Endodermal cell (in vitro differentiated cells): ENCODE measurements at regions not wholly inside any gene's neighbourhood (a gene's known extent, or its start where the extent isn't known, plus 50 kb on each side); places are given as distances from the start of the nearest gene placed in this dataset.

Source experiments
- DNase-seq: peaks from one replicate; pipeline ENCODE4 v3.0.0-alpha.2; 2017
- H3K27ac ChIP-seq: 2 replicates; pipeline ENCODE4 v1.5.1; 2013; ENCODE audit warnings: mild to moderate bottlenecking, low read depth, low read length, moderate library complexity
- H3K27me3 ChIP-seq: 2 replicates; pipeline ENCODE4 v1.6.1; 2013; ENCODE audit warnings: mild to moderate bottlenecking, low read length, moderate library complexity; ENCODE audit not compliant: insufficient read depth, control insufficient read depth, poor library complexity, severe bottlenecking
- H3K36me3 ChIP-seq: 2 replicates; pipeline ENCODE4 v1.7.0; 2013; ENCODE audit warnings: mild to moderate bottlenecking, low read length, moderate library complexity; ENCODE audit not compliant: control insufficient read depth, insufficient read depth
- H3K4me1 ChIP-seq: one replicate; pipeline ENCODE4 v1.7.0; 2013; ENCODE audit warnings: low read length; ENCODE audit not compliant: control insufficient read depth, insufficient read depth
- H3K4me3 ChIP-seq: 2 replicates; pipeline ENCODE4 v1.5.1; 2013; ENCODE audit warnings: mild to moderate bottlenecking, low read length, moderate library complexity
- H3K9ac ChIP-seq: 2 replicates; pipeline ENCODE4 v1.6.1; 2013; ENCODE audit warnings: mild to moderate bottlenecking, low read length, moderate library complexity; ENCODE audit not compliant: poor library complexity, severe bottlenecking; ENCODE audit errors: extremely low read depth
- H3K9me3 ChIP-seq: 2 replicates; pipeline ENCODE4 v1.6.1; 2013; ENCODE audit warnings: mild to moderate bottlenecking, low read length, moderate library complexity; ENCODE audit not compliant: control insufficient read depth
- H3K27ac Mint-ChIP-seq: 2 replicates; pipeline ENCODE4 v1.8.0; 2020; ENCODE audit warnings: mixed read lengths
- H3K27me3 Mint-ChIP-seq: 2 replicates; pipeline ENCODE4 v1.8.0; 2021; ENCODE audit warnings: mild to moderate bottlenecking, mixed read lengths; ENCODE audit not compliant: insufficient read depth
- H3K36me3 Mint-ChIP-seq: 2 replicates; pipeline ENCODE4 v1.8.0; 2020; ENCODE audit warnings: low read depth, mixed read lengths
- H3K4me1 Mint-ChIP-seq: 2 replicates; pipeline ENCODE4 v1.8.0; 2020; ENCODE audit warnings: mixed read lengths
- H3K4me3 Mint-ChIP-seq: 2 replicates; pipeline ENCODE4 v1.8.0; 2020; ENCODE audit warnings: mild to moderate bottlenecking, moderate library complexity, mixed read lengths
- H3K9me3 Mint-ChIP-seq: 2 replicates; pipeline ENCODE4 v1.8.0; 2020; ENCODE audit warnings: mild to moderate bottlenecking, mixed read lengths
- WGBS, 2 experiments: methylation state at CpG; one replicate each; pipeline versions ENCODE4 v1.1.5 to v1.1.7; 2013; ENCODE audit warnings: missing lambda C conversion rate in 2 of 2, mixed read lengths in 1 of 2; ENCODE audit not compliant: insufficient coverage in 1 of 2, insufficient read length in 1 of 2; 5-methylcytosine and 5-hydroxymethylcytosine counted together
- TF ChIP-seq, protein P1 (sequence below): fragments of 200-600 bp; sonication (generic); conservative IDR thresholded peaks from 2 replicates; pipeline ENCODE4 v1.5.0; 2021; ENCODE audit warnings: antibody characterized with exemption, mild to moderate bottlenecking

DNA sequence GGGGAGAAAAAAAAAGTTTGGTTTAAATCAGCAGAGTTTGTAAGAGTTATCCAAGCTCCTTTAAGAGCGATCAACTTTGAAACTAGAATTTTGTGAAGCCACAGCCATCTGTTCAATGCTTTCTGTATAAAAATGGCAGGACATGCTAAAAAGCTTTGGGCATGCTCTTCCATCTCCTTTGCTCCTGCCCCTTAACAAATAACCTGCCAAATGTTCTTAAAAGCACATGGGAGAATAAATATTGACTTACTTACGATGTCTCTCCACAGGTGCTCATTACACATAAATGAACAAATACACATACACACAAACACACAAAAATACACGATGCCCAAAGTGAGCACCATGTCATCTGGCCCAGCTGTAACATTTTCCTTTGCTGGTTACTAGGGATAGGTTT is 211.8 kb upstream of the DPH6 start:
- H3K36me3 Mint-ChIP-seq: no peaks in the 10 kb centered on the region
- H3K4me1 Mint-ChIP-seq: peaks cover 5% of the 10 kb centered on the region
- no peaks in the 10 kb centered on the region for H3K27me3 ChIP-seq
- TF ChIP-seq, protein P1, sequence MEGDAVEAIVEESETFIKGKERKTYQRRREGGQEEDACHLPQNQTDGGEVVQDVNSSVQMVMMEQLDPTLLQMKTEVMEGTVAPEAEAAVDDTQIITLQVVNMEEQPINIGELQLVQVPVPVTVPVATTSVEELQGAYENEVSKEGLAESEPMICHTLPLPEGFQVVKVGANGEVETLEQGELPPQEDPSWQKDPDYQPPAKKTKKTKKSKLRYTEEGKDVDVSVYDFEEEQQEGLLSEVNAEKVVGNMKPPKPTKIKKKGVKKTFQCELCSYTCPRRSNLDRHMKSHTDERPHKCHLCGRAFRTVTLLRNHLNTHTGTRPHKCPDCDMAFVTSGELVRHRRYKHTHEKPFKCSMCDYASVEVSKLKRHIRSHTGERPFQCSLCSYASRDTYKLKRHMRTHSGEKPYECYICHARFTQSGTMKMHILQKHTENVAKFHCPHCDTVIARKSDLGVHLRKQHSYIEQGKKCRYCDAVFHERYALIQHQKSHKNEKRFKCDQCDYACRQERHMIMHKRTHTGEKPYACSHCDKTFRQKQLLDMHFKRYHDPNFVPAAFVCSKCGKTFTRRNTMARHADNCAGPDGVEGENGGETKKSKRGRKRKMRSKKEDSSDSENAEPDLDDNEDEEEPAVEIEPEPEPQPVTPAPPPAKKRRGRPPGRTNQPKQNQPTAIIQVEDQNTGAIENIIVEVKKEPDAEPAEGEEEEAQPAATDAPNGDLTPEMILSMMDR: no peak
- no peaks in the 10 kb centered on the region for H3K4me1 ChIP-seq
- no peak for DNase-seq
- no peak overlapping the region for H3K27ac Mint-ChIP-seq
- no peaks in the 10 kb centered on the region for H3K9me3 ChIP-seq
- H3K4me3 ChIP-seq: no peak overlapping the region
- no peaks in the 10 kb centered on the region for H3K36me3 ChIP-seq
- no peaks in the 10 kb centered on the region for H3K27me3 Mint-ChIP-seq
- no peaks in the 10 kb centered on the region for H3K9me3 Mint-ChIP-seq
- 86 to 100% methylated on average over 2 to 3 of the region's 3 CpGs for WGBS, 2 experiments
- H3K9ac ChIP-seq: no peak overlapping the region
- H3K4me3 Mint-ChIP-seq: no peak overlapping the region
- no peak overlapping the region for H3K27ac ChIP-seq

- Mint-ChIP-seq H3K27me3 (no peaks in the 10 kb centered on the region), H3K9me3 (no peaks in the 10 kb centered on the region), H3K4me3 (no peak overlapping the region), H3K27ac (no peak overlapping the region), H3K36me3 (no peaks in the 10 kb centered on the region), H3K4me1 (no peaks in the 10 kb centered on the region)
- Histone ChIP-seq H3K9me3 (no peaks in the 10 kb centered on the region), H3K36me3 (no peaks in the 10 kb centered on the region), H3K27me3 (no peaks in the 10 kb centered on the region), H3K4me3 (no peak overlapping the region), H3K4me1 (no peaks in the 10 kb centered on the region), H3K27ac (no peak overlapping the region), H3K9ac (no peak overlapping the region)
- 86 to 96% methylated on average over 3 to 5 of the region's 5 CpGs for WGBS, 2 experiments
- TF ChIP-seq, protein P1: no peak
- DNase-seq: no peak
These were observed 218.9 kb upstream of the DPH6 start for GRCh38 chr15:35764661-35765519.

- Mint-ChIP-seq H3K36me3 (no peaks in the 10 kb centered on the region), H3K27ac (no peak overlapping the region), H3K4me1 (no peaks in the 10 kb centered on the region), H3K9me3 (no peaks in the 10 kb centered on the region), H3K4me3 (no peak overlapping the region), H3K27me3 (no peaks in the 10 kb centered on the region)
- no peak for DNase-seq
- H3K9me3 ChIP-seq: no peaks in the 10 kb centered on the region
- TF ChIP-seq, protein P1: no peak
- H3K27ac ChIP-seq: no peak overlapping the region
- H3K9ac ChIP-seq: no peak overlapping the region
- H3K4me3 ChIP-seq: no peak overlapping the region
- WGBS, 2 experiments: 85% methylated on average over 1 of the region's 1 CpG; no CpG with 5 or more reads in 1 of the 2 experiments
- H3K27me3 ChIP-seq: no peaks in the 10 kb centered on the region
- H3K36me3 ChIP-seq: no peaks in the 10 kb centered on the region
- H3K4me1 ChIP-seq: no peaks in the 10 kb centered on the region
These were observed 223.0 kb upstream of the DPH6 start for GRCh38 chr15:35768949-35769348.
